Activated CD4-positive, alpha-beta T cell treated with anti-CD3 and anti-CD28 coated beads for 36 hours (primary cell): ENCODE measurements at regions not wholly inside any gene's neighbourhood (a gene's known extent, or its start where the extent isn't known, plus 50 kb on each side); places are given as distances from the start of the nearest gene placed in this dataset.

Source experiments
- ATAC-seq: fragments of 200-7000 bp; cut with Tn5 transposase; one replicate; pipeline ENCODE4 v1.10.0; 2021; ENCODE audit warnings: mild to moderate bottlenecking, moderate library complexity
- CTCF ChIA-PET: fragments of 350-600 bp; sonication (Branson Sonifier 250); formaldehyde crosslinking; loops from one replicate; lab custom pipeline; 2021; ENCODE audit warnings: antibody characterized with exemption; lab: Charles Lee
- POLR2A ChIA-PET: fragments of 350-600 bp; sonication (Branson Sonifier 250); formaldehyde crosslinking; loops from one replicate; lab custom pipeline; 2021; ENCODE audit warnings: antibody characterized with exemption, inconsistent platforms; lab: Charles Lee
- DNase-seq: peaks from one replicate; pipeline ENCODE4 v3.0.0-alpha.2; 2020
- H3K27ac Mint-ChIP-seq: one replicate; pipeline ENCODE4 v1.8.0; 2021; ENCODE audit warnings: mixed read lengths
- H3K27me3 Mint-ChIP-seq: one replicate; pipeline ENCODE4 v1.8.0; 2021; ENCODE audit warnings: mixed read lengths
- H3K36me3 Mint-ChIP-seq: one replicate; pipeline ENCODE4 v1.8.0; 2021; ENCODE audit warnings: low read depth, mixed read lengths
- H3K4me1 Mint-ChIP-seq: one replicate; pipeline ENCODE4 v1.8.0; 2021; ENCODE audit warnings: mixed read lengths
- H3K4me3 Mint-ChIP-seq: one replicate; pipeline ENCODE4 v1.8.0; 2021; ENCODE audit warnings: mild to moderate bottlenecking, moderate library complexity, mixed read lengths
- H3K9me3 Mint-ChIP-seq: one replicate; pipeline ENCODE4 v1.8.0; 2021; ENCODE audit warnings: low read depth, mixed read lengths
- intact Hi-C, 2 experiments: fragments of 100-400 bp; cut with DNase I in 1 of 2; cut with micrococcal nuclease in 1 of 2; formaldehyde crosslinking; loops; one replicate each; pipeline versions ENCODE4 v1.14.2 to v1.15.1; 2022 to 2024; cut with DNase I, micrococcal nuclease

DNA sequence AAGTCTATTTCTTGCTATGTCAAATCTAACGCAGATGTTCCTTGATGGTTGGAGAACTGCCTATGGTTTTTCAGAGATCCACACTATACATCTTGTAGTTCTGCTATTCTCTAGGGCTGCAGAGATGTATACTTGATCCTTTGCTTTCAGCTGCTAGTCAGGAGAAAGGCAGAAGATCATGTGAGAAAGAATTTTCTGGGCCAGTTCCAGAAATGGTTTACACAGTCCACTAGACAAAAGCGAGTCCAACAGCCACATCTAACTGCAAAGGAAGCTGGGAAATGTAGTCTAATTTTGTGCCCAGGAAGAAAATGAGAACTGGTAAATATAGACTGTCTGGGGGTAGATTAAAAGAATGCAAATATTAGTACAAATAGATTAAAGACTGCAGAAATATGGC lies 394.3 kb upstream of the SLIT2 start:
- DNase-seq (no peak), ATAC-seq (no peak)
- Mint-ChIP-seq H3K27ac (no peak overlapping the region), H3K36me3 (no peaks in the 10 kb centered on the region), H3K27me3 (no peaks in the 10 kb centered on the region), H3K4me1 (no peaks in the 10 kb centered on the region), H3K9me3 (peaks cover 19% of the 10 kb centered on the region), H3K4me3 (no peak overlapping the region)
- ChIA-PET CTCF (interaction anchor here (0.6 kb wide), 1 partner anchor 21 kb away, joined by 3 read pairs; no protein-coding TSS in a partner anchor), POLR2A (no interaction called here)
- intact Hi-C loops, result no loop called here

DNA sequence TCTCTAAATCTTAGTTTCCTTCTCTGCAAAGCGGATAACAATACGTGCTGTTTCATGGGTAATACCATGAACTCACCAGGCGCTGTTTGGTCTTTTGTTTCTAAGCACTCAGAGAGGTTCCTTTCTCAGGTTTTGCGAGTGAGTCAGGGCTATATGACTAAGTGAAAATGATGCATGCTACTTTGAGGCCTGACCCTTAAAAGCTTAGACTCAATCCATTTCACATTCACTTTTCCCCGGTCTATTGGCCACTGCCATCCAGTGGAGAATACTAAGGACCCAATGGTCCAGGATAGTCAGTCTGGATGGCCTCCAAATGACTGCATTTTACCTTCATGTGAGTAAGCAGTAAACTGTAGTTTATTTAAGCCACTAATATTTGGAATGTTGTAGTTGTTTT lies 400.8 kb upstream of the SLIT2 start:
- Mint-ChIP-seq H3K4me1 (no peaks in the 10 kb centered on the region), H3K9me3 (peaks cover 10% of the 10 kb centered on the region), H3K4me3 (no peak overlapping the region), H3K27ac (no peak overlapping the region), H3K36me3 (no peaks in the 10 kb centered on the region), H3K27me3 (no peaks in the 10 kb centered on the region)
- ChIA-PET POLR2A (no interaction called here), CTCF (no interaction called here)
- intact Hi-C loops, result no loop called here
- DNase-seq (no peak), ATAC-seq (no peak)

DNA sequence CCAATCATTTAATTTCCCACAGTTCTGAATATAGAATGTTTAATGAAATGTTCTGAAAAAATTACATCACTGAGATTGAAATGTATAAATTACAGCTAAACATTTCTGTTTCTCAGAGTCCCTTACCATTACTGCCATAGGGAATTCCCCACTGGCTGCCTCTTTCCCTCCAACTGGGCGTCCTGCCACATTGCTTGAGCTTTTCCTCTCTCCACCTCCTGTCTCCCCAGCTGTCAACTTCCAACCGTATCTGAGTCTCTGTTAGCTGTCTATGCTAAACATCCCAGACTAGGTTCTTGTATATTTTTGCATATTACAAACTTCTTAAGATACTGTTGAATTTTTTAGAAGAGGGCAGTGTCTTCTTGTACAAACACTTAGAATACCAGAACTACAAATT lies 407.3 kb upstream of the SLIT2 start:
- H3K4me1 Mint-ChIP-seq, result no peaks in the 10 kb centered on the region
- H3K9me3 Mint-ChIP-seq, result peaks cover 2% of the 10 kb centered on the region
- ChIA-PET CTCF (no interaction called here), POLR2A (no interaction called here)
- DNase-seq (no peak), ATAC-seq (no peak)
- no peak overlapping the region for H3K4me3 Mint-ChIP-seq
- intact Hi-C loops, result no loop called here
- H3K36me3 Mint-ChIP-seq, result no peaks in the 10 kb centered on the region
- H3K27me3 Mint-ChIP-seq, result no peaks in the 10 kb centered on the region
- no peak overlapping the region for H3K27ac Mint-ChIP-seq

DNA sequence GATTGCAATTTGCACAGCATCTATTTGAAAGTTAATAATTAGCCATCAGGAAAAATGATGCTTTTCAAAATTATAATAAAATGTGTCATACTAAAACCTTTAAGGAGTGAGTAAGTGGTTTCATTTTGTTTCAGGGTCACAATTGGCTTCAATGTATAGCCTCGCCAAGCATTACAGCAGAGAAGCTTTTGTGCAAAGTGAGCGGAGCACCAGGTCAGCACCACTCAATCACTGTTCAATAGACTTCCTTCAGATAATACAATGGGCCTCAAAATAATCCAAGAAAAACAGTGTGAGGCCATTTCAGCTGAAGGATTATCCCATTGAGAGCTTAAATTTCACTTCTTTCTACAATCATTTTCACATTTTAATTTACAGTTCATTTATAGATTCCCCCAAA lies 409.2 kb upstream of the SLIT2 start:
- H3K27ac Mint-ChIP-seq, result no peak overlapping the region
- no peaks in the 10 kb centered on the region for H3K4me1 Mint-ChIP-seq
- H3K27me3 Mint-ChIP-seq, result no peaks in the 10 kb centered on the region
- H3K9me3 Mint-ChIP-seq, result peaks cover 4% of the 10 kb centered on the region
- no peaks in the 10 kb centered on the region for H3K36me3 Mint-ChIP-seq
- DNase-seq, result no peak
- POLR2A ChIA-PET, result no interaction called here
- intact Hi-C loops, result no loop called here
- CTCF ChIA-PET, result no interaction called here
- no peak for ATAC-seq
- H3K4me3 Mint-ChIP-seq, result no peak overlapping the region

DNA sequence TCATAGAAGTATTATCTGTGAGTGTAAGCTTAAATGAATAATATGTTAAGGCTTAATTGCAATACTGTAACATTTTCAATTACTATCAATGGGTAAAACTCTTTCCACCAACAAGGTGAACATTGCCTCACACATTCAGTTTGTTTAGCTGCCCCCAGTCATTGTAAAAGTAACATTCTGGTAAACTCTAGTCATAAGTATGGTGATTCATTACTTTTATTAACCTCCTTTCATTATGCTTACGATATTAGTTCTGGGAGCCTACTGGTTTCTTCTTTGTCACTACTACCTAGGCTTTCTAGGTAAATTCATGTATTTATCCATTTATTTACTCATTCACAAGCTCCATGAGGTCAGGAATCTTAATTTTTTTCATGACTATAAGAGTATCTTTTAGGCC lies 412.8 kb upstream of the SLIT2 start:
- ChIA-PET CTCF (interaction anchor here (0.6 kb wide), 1 partner anchor 1056 kb away, joined by 3 read pairs; no protein-coding TSS in a partner anchor), POLR2A (no interaction called here)
- H3K9me3 Mint-ChIP-seq, result peaks cover 7% of the 10 kb centered on the region
- no peak overlapping the region for H3K27ac Mint-ChIP-seq
- intact Hi-C loops, result no loop called here
- H3K4me1 Mint-ChIP-seq, result no peaks in the 10 kb centered on the region
- no peaks in the 10 kb centered on the region for H3K27me3 Mint-ChIP-seq
- H3K36me3 Mint-ChIP-seq, result no peaks in the 10 kb centered on the region
- ATAC-seq (no peak), DNase-seq (no peak)
- H3K4me3 Mint-ChIP-seq, result no peak overlapping the region

DNA sequence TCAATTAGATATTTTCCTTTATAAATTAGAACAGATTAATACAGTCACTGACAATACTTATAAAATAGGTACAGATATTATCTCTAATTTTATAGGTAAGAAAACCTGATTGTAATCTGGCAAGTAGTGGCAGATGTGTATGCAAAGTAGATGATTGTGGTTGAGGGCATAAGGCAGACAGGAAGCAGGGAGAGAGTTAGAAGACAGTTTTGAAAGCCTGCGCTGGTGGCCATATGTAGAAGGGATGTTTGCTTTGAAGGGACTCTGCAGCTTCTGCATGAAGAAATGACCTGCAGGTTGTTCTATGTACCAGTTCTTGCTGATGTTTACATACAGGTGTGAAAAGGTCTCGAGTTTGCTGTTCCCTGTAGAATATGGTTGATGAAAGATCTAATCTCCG lies 416.3 kb upstream of the SLIT2 start:
- intact Hi-C loops, result no loop called here
- Mint-ChIP-seq H3K4me3 (no peak overlapping the region), H3K27me3 (no peaks in the 10 kb centered on the region), H3K27ac (no peak overlapping the region), H3K36me3 (no peaks in the 10 kb centered on the region), H3K4me1 (no peaks in the 10 kb centered on the region), H3K9me3 (peaks cover 4% of the 10 kb centered on the region)
- DNase-seq (no peak), ATAC-seq (no peak)
- CTCF ChIA-PET, result no interaction called here
- POLR2A ChIA-PET, result no interaction called here

DNA sequence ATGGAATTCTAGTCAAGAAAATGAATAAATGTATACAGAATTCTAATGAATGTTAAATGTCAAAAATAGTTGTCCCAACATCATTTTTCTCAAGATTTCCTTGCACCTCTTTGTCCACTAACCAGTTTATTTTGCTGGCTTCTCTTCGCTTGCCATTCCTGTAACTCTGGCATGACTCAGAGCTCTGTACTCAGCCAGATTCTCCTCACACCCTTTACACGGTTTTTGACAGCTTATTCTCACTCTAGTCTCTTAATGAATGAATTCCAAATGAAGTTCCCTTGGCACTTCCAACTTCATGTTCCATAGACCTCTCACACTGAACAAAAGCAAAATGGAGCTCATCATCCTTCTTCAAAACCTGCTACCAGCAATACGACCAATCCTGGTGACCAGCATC lies 419.3 kb upstream of the SLIT2 start:
- ChIA-PET CTCF (no interaction called here), POLR2A (no interaction called here)
- H3K27me3 Mint-ChIP-seq, result no peaks in the 10 kb centered on the region
- DNase-seq (no peak), ATAC-seq (no peak)
- H3K4me1 Mint-ChIP-seq, result no peaks in the 10 kb centered on the region
- intact Hi-C loops, result no loop called here
- no peak overlapping the region for H3K4me3 Mint-ChIP-seq
- no peaks in the 10 kb centered on the region for H3K36me3 Mint-ChIP-seq
- no peak overlapping the region for H3K27ac Mint-ChIP-seq
- H3K9me3 Mint-ChIP-seq, result peaks cover 3% of the 10 kb centered on the region

DNA sequence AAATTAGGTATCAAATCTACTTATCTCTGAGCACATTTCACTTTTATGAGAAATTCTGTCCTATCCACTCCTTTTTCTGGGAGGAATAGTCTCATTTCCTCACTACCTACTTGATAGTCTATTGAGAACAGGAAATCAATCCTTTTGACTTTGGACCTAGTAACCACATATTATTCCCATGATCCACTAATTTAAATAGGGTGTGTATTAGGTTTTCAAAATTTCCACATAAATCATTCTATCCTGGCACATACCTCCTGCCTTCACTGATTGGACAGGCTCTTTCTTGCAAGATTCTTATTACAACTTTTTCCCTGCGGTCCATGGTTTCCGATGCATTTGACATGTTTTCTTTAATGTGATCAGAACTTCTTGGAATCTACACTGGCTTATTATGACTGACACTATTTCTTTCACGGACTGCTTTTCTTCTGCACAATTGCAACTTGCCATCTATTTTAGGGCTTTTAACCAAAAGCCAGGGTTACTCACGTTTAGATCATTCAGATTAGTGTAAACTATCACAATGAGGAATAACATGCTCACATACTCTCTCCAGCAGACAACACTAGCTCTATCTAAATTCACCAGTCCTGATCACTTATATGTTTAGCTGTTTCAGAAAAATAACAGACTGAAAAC lies 419.9 kb upstream of the SLIT2 start:
- Mint-ChIP-seq H3K9me3 (peaks cover under 1% of the 10 kb centered on the region), H3K4me1 (no peaks in the 10 kb centered on the region), H3K36me3 (no peaks in the 10 kb centered on the region), H3K27me3 (no peaks in the 10 kb centered on the region), H3K27ac (no peak overlapping the region), H3K4me3 (no peak overlapping the region)
- intact Hi-C loops, result no loop called here
- ChIA-PET POLR2A (no interaction called here), CTCF (no interaction called here)
- ATAC-seq (no peak), DNase-seq (no peak)

DNA sequence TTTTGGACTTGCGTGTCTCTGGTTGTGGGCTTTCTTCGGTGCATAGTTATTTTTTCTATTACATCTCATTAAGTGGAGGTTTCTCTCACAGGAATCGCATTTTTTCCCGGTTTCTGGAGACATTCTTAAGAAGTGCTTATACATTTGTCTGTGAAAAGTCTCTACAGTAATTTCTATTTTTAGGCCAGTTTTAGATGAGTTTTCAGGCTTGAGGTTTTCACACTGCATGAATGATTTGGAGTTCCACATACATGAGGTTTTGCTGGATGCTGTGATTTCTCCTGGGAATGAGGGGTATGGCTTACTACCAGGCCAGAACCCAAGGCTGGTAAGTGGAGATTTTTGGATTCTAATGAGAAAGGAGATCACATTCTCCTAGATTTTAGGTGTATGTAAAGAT lies 422.6 kb upstream of the SLIT2 start:
- intact Hi-C loops, result no loop called here
- POLR2A ChIA-PET, result no interaction called here
- no peaks in the 10 kb centered on the region for H3K36me3 Mint-ChIP-seq

DNA sequence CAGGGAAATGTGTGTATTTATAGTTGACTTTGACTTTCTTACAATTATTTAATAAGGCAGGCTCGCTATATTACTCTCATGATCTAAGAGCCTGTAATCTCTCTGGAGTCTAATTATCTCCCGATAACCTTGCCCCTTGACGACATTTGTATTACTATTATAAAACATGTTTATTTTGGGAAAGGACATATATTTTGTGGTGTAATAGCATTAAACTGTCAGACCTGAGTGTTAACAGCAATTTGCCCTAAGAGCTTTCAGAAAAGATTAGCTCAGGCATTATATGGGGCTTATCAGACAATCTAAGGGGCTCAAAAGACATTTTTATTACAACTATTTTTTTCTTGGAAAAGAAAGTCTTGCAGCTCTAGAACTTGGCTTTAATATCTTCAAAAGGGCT lies 427.9 kb upstream of the SLIT2 start:
- intact Hi-C loops, result no loop called here
- ChIA-PET POLR2A (interaction anchor here (0.5 kb wide), 1 partner anchor 9 kb away, joined by 4 read pairs; no protein-coding TSS in a partner anchor), CTCF (no interaction called here)
- Mint-ChIP-seq H3K9me3 (no peaks in the 10 kb centered on the region), H3K4me3 (no peak overlapping the region), H3K27me3 (no peaks in the 10 kb centered on the region), H3K36me3 (no peaks in the 10 kb centered on the region), H3K27ac (no peak overlapping the region), H3K4me1 (no peaks in the 10 kb centered on the region)
- no peak for ATAC-seq
- DNase-seq, result no peak

More for the DNA sequence above, 422.6 kb upstream of the SLIT2 start:
- CTCF ChIA-PET, result no interaction called here
- ATAC-seq, result no peak
- DNase-seq, result no peak
- Mint-ChIP-seq H3K27me3 (no peaks in the 10 kb centered on the region), H3K9me3 (no peaks in the 10 kb centered on the region), H3K4me1 (no peaks in the 10 kb centered on the region), H3K4me3 (no peak overlapping the region), H3K27ac (no peak overlapping the region)

DNA sequence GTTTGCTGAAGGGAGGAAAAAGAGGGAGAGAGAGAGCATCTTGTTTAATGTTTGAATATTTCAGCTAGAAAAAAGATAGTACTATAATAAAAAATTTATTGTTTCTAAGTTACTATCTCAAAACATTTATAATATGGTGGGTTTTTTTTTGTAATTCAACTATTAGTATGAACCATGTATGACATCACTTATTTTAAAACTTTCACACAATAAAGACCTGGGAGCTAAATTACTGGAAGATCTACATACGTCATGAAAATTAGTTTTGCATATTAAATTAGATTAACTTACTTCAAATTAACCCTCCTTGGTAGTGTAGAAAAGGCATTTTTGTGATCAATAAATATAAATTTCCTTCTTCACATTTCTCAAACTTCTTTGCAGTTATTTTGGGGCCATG lies 432.0 kb upstream of the SLIT2 start:
- H3K4me1 Mint-ChIP-seq, result no peaks in the 10 kb centered on the region
- no peak overlapping the region for H3K27ac Mint-ChIP-seq
- no peak for ATAC-seq
- no peak overlapping the region for H3K4me3 Mint-ChIP-seq
- no peaks in the 10 kb centered on the region for H3K27me3 Mint-ChIP-seq
- H3K36me3 Mint-ChIP-seq, result no peaks in the 10 kb centered on the region
- DNase-seq, result no peak
- intact Hi-C loops, result no loop called here
- CTCF ChIA-PET, result no interaction called here
- POLR2A ChIA-PET, result no interaction called here
- peaks cover 3% of the 10 kb centered on the region for H3K9me3 Mint-ChIP-seq

DNA sequence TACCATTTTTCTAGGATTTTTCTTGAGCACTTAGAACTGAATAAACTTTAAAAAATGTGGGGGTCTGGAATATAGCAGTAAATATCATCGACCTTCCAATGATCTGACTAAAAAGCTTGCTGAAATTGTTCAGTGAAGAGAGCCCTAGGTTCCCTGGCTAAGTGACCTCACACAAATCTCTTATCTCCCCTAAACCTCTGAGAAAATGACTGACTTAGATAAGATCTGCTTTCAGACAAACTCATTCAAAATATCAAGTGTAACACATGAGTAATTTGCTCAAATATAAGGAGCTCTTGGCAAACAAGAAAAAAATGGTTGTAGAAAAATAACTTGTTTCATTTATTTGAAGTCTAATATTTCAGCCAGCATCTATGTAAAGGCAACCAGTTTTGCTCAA lies 441.7 kb upstream of the SLIT2 start:
- intact Hi-C loops, result no loop called here
- no peaks in the 10 kb centered on the region for H3K4me1 Mint-ChIP-seq

More for the DNA sequence above, 441.7 kb upstream of the SLIT2 start:
- Mint-ChIP-seq H3K27ac (no peak overlapping the region), H3K4me3 (no peak overlapping the region), H3K36me3 (no peaks in the 10 kb centered on the region), H3K9me3 (peaks cover 4% of the 10 kb centered on the region), H3K27me3 (no peaks in the 10 kb centered on the region)
- CTCF ChIA-PET, result no interaction called here
- POLR2A ChIA-PET, result no interaction called here
- ATAC-seq (no peak), DNase-seq (no peak)
